H1 (cell line): ENCODE measurements at regions not wholly inside any gene's neighbourhood (a gene's known extent, or its start where the extent isn't known, plus 50 kb on each side); places are given as distances from the start of the nearest gene placed in this dataset.

Experiments
- CTCF ChIA-PET: fragments of 300-600 bp; sonication (Branson Sonifier 250); formaldehyde crosslinking; loops from one replicate; lab custom pipeline; 2021; ENCODE audit not compliant: partially characterized antibody; lab: Charles Lee
- POLR2A ChIA-PET: fragments of 300-600 bp; sonication (Branson Sonifier 250); formaldehyde crosslinking; loops from one replicate; lab custom pipeline; 2021; ENCODE audit warnings: inconsistent platforms; ENCODE audit not compliant: partially characterized antibody; lab: Charles Lee
- DNase-seq, 2 experiments: peaks; one replicate each; pipeline versions ENCODE4 v3.0.0 to v3.0.0-alpha.2; 2010 to 2022; ENCODE audit warnings: low spot score in 2 of 2, low read depth in 1 of 2, mixed read lengths in 1 of 2
- FAIRE-seq: peaks from 2 replicates; lab custom pipeline; 2011; peaks lifted over from hg19 to GRCh38; lab: Jason Lieb, UNC
- H2AFZ ChIP-seq: 2 replicates; pipeline ENCODE4 v1.8.1; 2012; ENCODE audit warnings: low read length, inconsistent platforms
- H2AK5ac ChIP-seq: 2 replicates; pipeline ENCODE4 v1.6.1; 2013; ENCODE audit warnings: low read depth, low read length
- H2BK120ac ChIP-seq: replicated peaks from 2 replicates; pipeline ENCODE3; 2013; ENCODE audit warnings: low read depth, low read length, inconsistent platforms
- H2BK12ac ChIP-seq: 2 replicates; pipeline ENCODE4 v1.6.1; 2013; ENCODE audit warnings: low read depth, low read length
- H2BK15ac ChIP-seq: 2 replicates; pipeline ENCODE4 v1.6.1; 2013; ENCODE audit warnings: low read length
- H2BK20ac ChIP-seq: 2 replicates; pipeline ENCODE4 v1.6.1; 2013; ENCODE audit warnings: low read length
- H2BK5ac ChIP-seq: 2 replicates; pipeline ENCODE4 v1.6.1; 2013; ENCODE audit warnings: low read depth, low read length
- H3K14ac ChIP-seq: 2 replicates; pipeline ENCODE4 v1.6.1; 2013; ENCODE audit warnings: inconsistent platforms; ENCODE audit not compliant: insufficient read length
- H3K18ac ChIP-seq: 2 replicates; pipeline ENCODE4 v1.6.1; 2013; ENCODE audit warnings: low read length; ENCODE audit errors: extremely low read depth
- H3K23ac ChIP-seq: 2 replicates; pipeline ENCODE4 v1.6.1; 2013; ENCODE audit warnings: inconsistent platforms; ENCODE audit not compliant: insufficient read length
- H3K23me2 ChIP-seq: 2 replicates; pipeline ENCODE4 v1.6.1; 2013; ENCODE audit warnings: low read depth, low read length
- H3K27ac ChIP-seq: 2 replicates; pipeline ENCODE4 v1.6.1; 2011; ENCODE audit warnings: low read depth, low read length, inconsistent platforms
- H3K27me3 ChIP-seq, 4 experiments: replicated peaks in 1 of 4; 1 replicate in 1 of 4; 2 replicates in 3 of 4; pipeline versions ENCODE4 v1.6.1 to v1.8.1; 2011 to 2013; ENCODE audit warnings: low read length in 3 of 4, mild to moderate bottlenecking in 3 of 4, inconsistent platforms in 2 of 4, mixed read lengths in 2 of 4, moderate library complexity in 1 of 4; ENCODE audit not compliant: control insufficient read depth in 3 of 4, insufficient read depth in 3 of 4; ENCODE audit errors: extremely low read depth in 1 of 4
- H3K36me3 ChIP-seq, 4 experiments: 2 replicates each; pipeline versions ENCODE4 v1.6.1 to v1.8.1; 2011 to 2013; ENCODE audit warnings: mild to moderate bottlenecking in 4 of 4, low read length in 3 of 4, moderate library complexity in 2 of 4, control low read depth in 1 of 4, inconsistent platforms in 1 of 4; ENCODE audit not compliant: insufficient read depth in 4 of 4, control insufficient read depth in 2 of 4
- H3K4ac ChIP-seq: replicated peaks from 2 replicates; pipeline ENCODE3; 2013; ENCODE audit warnings: low read length, low read depth, mixed read lengths, inconsistent platforms; ENCODE audit not compliant: insufficient read length
- H3K4me1 ChIP-seq, 4 experiments: replicated peaks in 1 of 4; 1 replicate in 1 of 4; 2 replicates in 3 of 4; pipeline versions ENCODE4 v1.6.1 to v1.8.1; 2011 to 2013; ENCODE audit warnings: low read length in 3 of 4, inconsistent platforms in 2 of 4, mixed read lengths in 1 of 4; ENCODE audit not compliant: insufficient read depth in 4 of 4, control insufficient read depth in 3 of 4
- H3K4me2 ChIP-seq, 2 experiments: 2 replicates each; pipeline versions ENCODE4 v1.6.1 to v1.8.1; 2011 to 2013; ENCODE audit warnings: low read depth in 2 of 2, low read length in 2 of 2, control low read depth in 1 of 2, inconsistent platforms in 1 of 2, mild to moderate bottlenecking in 1 of 2; ENCODE audit not compliant: insufficient read depth in 1 of 2
- H3K4me3 ChIP-seq, 4 experiments: fragments of 200-600, 300-600 bp in 1 of 4; sonication (generic), shearing (Covaris generic), sonication (Bioruptor Twin) in 1 of 4; 2 replicates each; pipeline versions ENCODE4 v1.5.1 to v1.8.1; 2011 to 2016; ENCODE audit warnings: low read length in 4 of 4, low read depth in 3 of 4, control low read depth in 2 of 4, inconsistent platforms in 2 of 4, mild to moderate bottlenecking in 2 of 4, mixed read lengths in 1 of 4, moderate library complexity in 1 of 4; ENCODE audit not compliant: insufficient read depth in 2 of 4; ENCODE audit errors: extremely low read depth in 1 of 4
- H3K56ac ChIP-seq: replicated peaks from 2 replicates; pipeline ENCODE3; 2013; ENCODE audit warnings: low read depth, mild to moderate bottlenecking, mixed read lengths, low read length, inconsistent platforms; ENCODE audit not compliant: insufficient read length
- H3K79me1 ChIP-seq: 2 replicates; pipeline ENCODE4 v1.6.1; 2013; ENCODE audit warnings: low read depth, low read length, control low read depth
- H3K79me2 ChIP-seq, 2 experiments: 2 replicates each; pipeline versions ENCODE4 v1.6.1 to v1.8.1; 2012 to 2013; ENCODE audit warnings: low read length in 2 of 2, mild to moderate bottlenecking in 2 of 2, inconsistent platforms in 1 of 2; ENCODE audit not compliant: insufficient read depth in 2 of 2, control insufficient read depth in 1 of 2
- H3K9ac ChIP-seq, 4 experiments: replicated peaks in 1 of 4; 1 replicate in 1 of 4; 2 replicates in 3 of 4; pipeline versions ENCODE4 v1.6.1 to v1.8.1; 2011 to 2013; ENCODE audit warnings: low read depth in 3 of 4, low read length in 3 of 4, control low read depth in 2 of 4, mild to moderate bottlenecking in 2 of 4, moderate library complexity in 2 of 4, inconsistent platforms in 1 of 4; ENCODE audit errors: extremely low read depth in 1 of 4
- H3K9me3 ChIP-seq, 2 experiments: 2 replicates each; pipeline versions ENCODE4 v1.6.1 to v1.8.1; 2012 to 2013; ENCODE audit warnings: mild to moderate bottlenecking in 2 of 2, moderate library complexity in 2 of 2, control low read depth in 1 of 2, inconsistent platforms in 1 of 2, low read depth in 1 of 2, low read length in 1 of 2, mixed read lengths in 1 of 2; ENCODE audit not compliant: insufficient read depth in 2 of 2
- H4K20me1 ChIP-seq, 2 experiments: replicated peaks in 1 of 2; 2 replicates each; pipeline versions ENCODE3 to v1.8.1; 2011 to 2013; ENCODE audit warnings: inconsistent platforms in 2 of 2, low read length in 2 of 2, mild to moderate bottlenecking in 1 of 2; ENCODE audit not compliant: insufficient read depth in 2 of 2, control insufficient read depth in 1 of 2
- H4K5ac ChIP-seq: 2 replicates; pipeline ENCODE4 v1.6.1; 2013; ENCODE audit warnings: low read length, low read depth, mixed read lengths, inconsistent platforms; ENCODE audit not compliant: insufficient read length
- H4K8ac ChIP-seq: 2 replicates; pipeline ENCODE4 v1.8.0; 2013; ENCODE audit warnings: mild to moderate bottlenecking, moderate library complexity, low read length, inconsistent platforms; ENCODE audit not compliant: insufficient read depth; ENCODE audit errors: extremely low read depth
- H4K91ac ChIP-seq: replicated peaks from 2 replicates; pipeline ENCODE3; 2013; ENCODE audit warnings: low read length, mixed read lengths, inconsistent platforms; ENCODE audit not compliant: insufficient read length
- WGBS, 2 experiments: shearing (Covaris generic) in 1 of 2; methylation state at CpG; one replicate each; pipeline versions ENCODE4 v1.1.6 to v1.1.7; 2013 to 2015; ENCODE audit warnings: low lambda C conversion rate in 2 of 2, mixed read lengths in 2 of 2, inconsistent platforms in 1 of 2, low coverage in 1 of 2, missing lambda C conversion rate in 1 of 2; ENCODE audit not compliant: insufficient replicate concordance in 2 of 2, insufficient coverage in 1 of 2, insufficient read length in 1 of 2; ENCODE audit errors: extremely low coverage in 1 of 2, missing lambda C conversion rate in 1 of 2; 5-methylcytosine and 5-hydroxymethylcytosine counted together
- TF ChIP-seq, protein P1 (sequence below): fragments of 300-600 bp; sonication (generic); IDR thresholded peaks from 2 replicates; pipeline ENCODE4 v1.7.1; 2012; ENCODE audit warnings: low read length, moderate library complexity, mild to moderate bottlenecking, inconsistent platforms; ENCODE audit not compliant: insufficient replicate concordance

DNA sequence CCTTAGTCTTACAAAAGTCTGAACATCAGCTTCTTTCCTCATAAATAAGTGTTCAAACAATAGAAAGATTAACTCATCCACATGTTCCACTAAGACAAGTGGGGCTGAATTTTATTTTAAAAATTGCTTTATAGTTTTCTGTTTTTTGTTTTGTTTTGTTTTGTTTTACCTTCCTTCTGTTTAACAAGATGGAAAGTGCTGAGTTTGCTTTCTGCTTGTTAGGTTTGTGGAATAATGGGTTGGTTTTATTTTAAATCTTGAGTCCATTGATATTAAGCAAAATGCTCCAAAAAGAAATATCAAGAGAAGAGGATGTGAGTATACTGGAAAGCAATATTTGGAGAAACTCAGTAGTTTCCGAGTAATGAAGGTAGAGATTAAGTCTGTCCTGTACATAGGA is 458.7 kb downstream of the FAT4 start:
- ChIA-PET POLR2A (no interaction called here), CTCF (interaction anchor here (1.2 kb wide), 1 partner anchor 11 kb away, joined by 8 read pairs; no protein-coding TSS in a partner anchor)
- FAIRE-seq (no peak), DNase-seq (no peak)
- H3K79me1 ChIP-seq: no peaks in the 10 kb centered on the region
- H3K4me3 ChIP-seq: no peak overlapping the region
- no peaks in the 10 kb centered on the region for H4K20me1 ChIP-seq
- no peak overlapping the region for H2BK15ac ChIP-seq
- no peak overlapping the region for H2AK5ac ChIP-seq
- H3K9ac ChIP-seq: no peak overlapping the region
- H2AFZ ChIP-seq: no peak overlapping the region
- no peak overlapping the region for H2BK120ac ChIP-seq
- H3K36me3 ChIP-seq: no peaks in the 10 kb centered on the region
- no peak overlapping the region for H3K14ac ChIP-seq
- H4K8ac ChIP-seq: no peak overlapping the region
- no peak overlapping the region for H3K4ac ChIP-seq
- peaks cover 9 to 15% of the 10 kb centered on the region in 2 experiments for H3K9me3 ChIP-seq
- H3K23me2 ChIP-seq: no peaks in the 10 kb centered on the region
- H4K91ac ChIP-seq: no peak overlapping the region
- 100% methylated on average over 1 of the region's 1 CpG; no CpG with 5 or more reads in 1 of the 2 experiments for WGBS, 2 experiments
- TF ChIP-seq, protein P1, sequence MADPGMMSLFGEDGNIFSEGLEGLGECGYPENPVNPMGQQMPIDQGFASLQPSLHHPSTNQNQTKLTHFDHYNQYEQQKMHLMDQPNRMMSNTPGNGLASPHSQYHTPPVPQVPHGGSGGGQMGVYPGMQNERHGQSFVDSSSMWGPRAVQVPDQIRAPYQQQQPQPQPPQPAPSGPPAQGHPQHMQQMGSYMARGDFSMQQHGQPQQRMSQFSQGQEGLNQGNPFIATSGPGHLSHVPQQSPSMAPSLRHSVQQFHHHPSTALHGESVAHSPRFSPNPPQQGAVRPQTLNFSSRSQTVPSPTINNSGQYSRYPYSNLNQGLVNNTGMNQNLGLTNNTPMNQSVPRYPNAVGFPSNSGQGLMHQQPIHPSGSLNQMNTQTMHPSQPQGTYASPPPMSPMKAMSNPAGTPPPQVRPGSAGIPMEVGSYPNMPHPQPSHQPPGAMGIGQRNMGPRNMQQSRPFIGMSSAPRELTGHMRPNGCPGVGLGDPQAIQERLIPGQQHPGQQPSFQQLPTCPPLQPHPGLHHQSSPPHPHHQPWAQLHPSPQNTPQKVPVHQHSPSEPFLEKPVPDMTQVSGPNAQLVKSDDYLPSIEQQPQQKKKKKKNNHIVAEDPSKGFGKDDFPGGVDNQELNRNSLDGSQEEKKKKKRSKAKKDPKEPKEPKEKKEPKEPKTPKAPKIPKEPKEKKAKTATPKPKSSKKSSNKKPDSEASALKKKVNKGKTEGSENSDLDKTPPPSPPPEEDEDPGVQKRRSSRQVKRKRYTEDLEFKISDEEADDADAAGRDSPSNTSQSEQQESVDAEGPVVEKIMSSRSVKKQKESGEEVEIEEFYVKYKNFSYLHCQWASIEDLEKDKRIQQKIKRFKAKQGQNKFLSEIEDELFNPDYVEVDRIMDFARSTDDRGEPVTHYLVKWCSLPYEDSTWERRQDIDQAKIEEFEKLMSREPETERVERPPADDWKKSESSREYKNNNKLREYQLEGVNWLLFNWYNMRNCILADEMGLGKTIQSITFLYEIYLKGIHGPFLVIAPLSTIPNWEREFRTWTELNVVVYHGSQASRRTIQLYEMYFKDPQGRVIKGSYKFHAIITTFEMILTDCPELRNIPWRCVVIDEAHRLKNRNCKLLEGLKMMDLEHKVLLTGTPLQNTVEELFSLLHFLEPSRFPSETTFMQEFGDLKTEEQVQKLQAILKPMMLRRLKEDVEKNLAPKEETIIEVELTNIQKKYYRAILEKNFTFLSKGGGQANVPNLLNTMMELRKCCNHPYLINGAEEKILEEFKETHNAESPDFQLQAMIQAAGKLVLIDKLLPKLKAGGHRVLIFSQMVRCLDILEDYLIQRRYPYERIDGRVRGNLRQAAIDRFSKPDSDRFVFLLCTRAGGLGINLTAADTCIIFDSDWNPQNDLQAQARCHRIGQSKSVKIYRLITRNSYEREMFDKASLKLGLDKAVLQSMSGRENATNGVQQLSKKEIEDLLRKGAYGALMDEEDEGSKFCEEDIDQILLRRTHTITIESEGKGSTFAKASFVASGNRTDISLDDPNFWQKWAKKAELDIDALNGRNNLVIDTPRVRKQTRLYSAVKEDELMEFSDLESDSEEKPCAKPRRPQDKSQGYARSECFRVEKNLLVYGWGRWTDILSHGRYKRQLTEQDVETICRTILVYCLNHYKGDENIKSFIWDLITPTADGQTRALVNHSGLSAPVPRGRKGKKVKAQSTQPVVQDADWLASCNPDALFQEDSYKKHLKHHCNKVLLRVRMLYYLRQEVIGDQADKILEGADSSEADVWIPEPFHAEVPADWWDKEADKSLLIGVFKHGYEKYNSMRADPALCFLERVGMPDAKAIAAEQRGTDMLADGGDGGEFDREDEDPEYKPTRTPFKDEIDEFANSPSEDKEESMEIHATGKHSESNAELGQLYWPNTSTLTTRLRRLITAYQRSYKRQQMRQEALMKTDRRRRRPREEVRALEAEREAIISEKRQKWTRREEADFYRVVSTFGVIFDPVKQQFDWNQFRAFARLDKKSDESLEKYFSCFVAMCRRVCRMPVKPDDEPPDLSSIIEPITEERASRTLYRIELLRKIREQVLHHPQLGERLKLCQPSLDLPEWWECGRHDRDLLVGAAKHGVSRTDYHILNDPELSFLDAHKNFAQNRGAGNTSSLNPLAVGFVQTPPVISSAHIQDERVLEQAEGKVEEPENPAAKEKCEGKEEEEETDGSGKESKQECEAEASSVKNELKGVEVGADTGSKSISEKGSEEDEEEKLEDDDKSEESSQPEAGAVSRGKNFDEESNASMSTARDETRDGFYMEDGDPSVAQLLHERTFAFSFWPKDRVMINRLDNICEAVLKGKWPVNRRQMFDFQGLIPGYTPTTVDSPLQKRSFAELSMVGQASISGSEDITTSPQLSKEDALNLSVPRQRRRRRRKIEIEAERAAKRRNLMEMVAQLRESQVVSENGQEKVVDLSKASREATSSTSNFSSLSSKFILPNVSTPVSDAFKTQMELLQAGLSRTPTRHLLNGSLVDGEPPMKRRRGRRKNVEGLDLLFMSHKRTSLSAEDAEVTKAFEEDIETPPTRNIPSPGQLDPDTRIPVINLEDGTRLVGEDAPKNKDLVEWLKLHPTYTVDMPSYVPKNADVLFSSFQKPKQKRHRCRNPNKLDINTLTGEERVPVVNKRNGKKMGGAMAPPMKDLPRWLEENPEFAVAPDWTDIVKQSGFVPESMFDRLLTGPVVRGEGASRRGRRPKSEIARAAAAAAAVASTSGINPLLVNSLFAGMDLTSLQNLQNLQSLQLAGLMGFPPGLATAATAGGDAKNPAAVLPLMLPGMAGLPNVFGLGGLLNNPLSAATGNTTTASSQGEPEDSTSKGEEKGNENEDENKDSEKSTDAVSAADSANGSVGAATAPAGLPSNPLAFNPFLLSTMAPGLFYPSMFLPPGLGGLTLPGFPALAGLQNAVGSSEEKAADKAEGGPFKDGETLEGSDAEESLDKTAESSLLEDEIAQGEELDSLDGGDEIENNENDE: no peak
- no peak overlapping the region for H2BK5ac ChIP-seq
- H3K23ac ChIP-seq: no peak overlapping the region
- no peak overlapping the region for H2BK20ac ChIP-seq
- H3K27ac ChIP-seq: no peak overlapping the region
- no peak overlapping the region for H4K5ac ChIP-seq
- H3K79me2 ChIP-seq: no peaks in the 10 kb centered on the region
- no peak overlapping the region for H3K18ac ChIP-seq
- no peak overlapping the region for H3K4me2 ChIP-seq
- no peak overlapping the region for H2BK12ac ChIP-seq
- no peak overlapping the region for H3K56ac ChIP-seq
- no peaks in the 10 kb centered on the region for H3K27me3 ChIP-seq
- H3K4me1 ChIP-seq: no peaks in the 10 kb centered on the region
